ENCODE measurements at regions not wholly inside any gene's neighbourhood (a gene's known extent, or its start where the extent isn't known, plus 50 kb on each side); places are given as distances from the start of the nearest gene placed in this dataset.

DNA sequence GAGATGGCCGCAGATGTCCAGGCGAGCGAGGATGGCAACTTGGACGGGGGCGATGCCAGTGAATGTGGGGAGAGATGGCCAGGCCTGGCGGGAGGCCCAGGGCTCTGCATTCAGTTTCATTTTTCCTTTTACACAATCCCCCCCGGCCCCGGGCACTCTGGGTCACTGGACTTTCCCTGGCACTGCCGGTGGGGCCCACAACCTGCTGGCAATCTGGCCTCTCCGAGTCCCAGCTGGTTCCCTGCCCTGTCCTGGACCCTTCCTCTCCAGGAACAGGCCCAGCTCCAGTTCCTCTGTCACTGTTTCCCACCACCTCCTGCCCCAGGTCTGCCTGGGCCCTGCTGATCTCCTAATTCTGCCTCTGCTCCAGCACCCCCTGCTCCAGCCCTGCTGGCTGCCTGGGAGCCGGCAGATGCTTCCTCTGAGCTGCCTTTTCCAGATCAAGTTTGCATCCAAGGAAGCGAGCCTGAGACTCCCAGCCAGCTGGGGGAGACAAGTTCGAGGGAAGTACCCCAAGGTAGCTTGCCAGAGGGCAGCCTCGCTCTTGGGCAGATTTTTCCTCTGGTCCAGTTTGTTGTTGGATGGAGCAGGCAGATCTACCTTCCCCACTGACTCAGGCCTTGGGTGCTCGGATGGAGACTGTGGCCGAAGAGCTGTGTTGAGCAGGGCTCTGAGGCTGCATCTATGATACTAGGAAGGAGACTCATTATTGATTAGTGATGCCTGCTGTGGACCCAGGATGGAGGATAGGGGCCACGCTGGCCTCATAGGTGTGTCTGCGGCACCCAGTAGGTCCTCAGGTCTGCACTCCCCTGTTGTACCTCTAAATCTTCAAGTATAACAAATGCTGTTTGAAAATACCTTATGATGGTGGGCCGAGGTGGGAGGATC lies 83.2 kb downstream of the CEBPB start:
- TF ChIP-seq POLR2A (IDR thresholded peaks at IDR 0.05; ENCODE audit: low read length) (no peak), GATA1 (IDR thresholded peaks at IDR 0.05; ENCODE audit: low read depth, low read length) (no peak)
- DNase-seq: no peak

DNA sequence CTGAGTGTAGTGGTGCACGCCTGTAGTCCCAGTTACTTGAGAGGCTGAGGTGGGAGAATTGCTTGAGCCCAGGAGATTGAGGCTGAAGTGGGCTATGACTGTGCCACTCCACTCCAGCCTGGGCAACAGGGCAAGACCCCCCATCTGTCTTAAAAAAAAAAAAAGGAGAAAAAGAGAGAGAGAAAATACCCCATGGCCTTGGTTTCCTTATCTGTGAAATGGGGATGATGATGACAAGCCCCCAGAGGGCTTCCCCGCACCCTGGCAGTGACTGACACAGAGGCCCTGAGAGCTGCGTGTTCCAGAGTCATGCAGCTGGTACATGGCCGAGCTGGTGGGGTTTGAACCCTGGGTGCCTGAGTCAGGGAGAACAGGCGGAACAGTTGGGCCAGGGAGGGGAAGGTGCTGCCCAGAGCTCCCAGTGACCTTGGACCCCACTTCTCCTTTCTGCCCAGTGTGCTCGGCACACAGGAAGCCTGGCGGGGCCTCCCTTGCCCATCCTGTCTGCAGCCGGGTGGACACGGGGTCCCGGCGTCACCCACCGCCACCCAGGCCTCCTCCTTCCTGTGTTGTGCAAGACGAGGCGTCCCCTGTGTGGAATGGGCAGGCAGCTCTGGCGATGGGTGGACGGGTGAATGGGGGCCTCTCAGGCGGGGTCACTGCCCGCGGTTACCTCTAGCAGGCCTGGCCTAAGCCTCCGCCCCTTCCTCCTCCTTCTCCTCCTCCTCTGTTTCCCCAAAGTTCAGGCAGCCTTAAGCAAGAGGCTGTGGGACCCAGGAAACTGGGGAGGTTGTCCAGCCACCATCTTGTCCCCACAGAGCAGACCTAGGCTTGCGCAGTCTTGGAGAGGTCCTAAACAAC lies 84.2 kb downstream of the CEBPB start:
- no peak for TF ChIP-seq GATA1 (IDR thresholded peaks at IDR 0.05; ENCODE audit: low read depth, low read length)
- TF ChIP-seq POLR2A (IDR thresholded peaks at IDR 0.05; ENCODE audit: low read length): no peak
- no peak for DNase-seq

- DNase-seq: no peak
- TF ChIP-seq GATA1 (IDR thresholded peaks at IDR 0.05; ENCODE audit: low read depth, low read length) (no peak), POLR2A (IDR thresholded peaks at IDR 0.05; ENCODE audit: low read length) (no peak)
Observed at GRCh38 chr20:50276119-50277063, 85.8 kb downstream of the CEBPB start.

- no peak for DNase-seq
- TF ChIP-seq GATA1 (IDR thresholded peaks at IDR 0.05; ENCODE audit: low read depth, low read length) (no peak), POLR2A (IDR thresholded peaks at IDR 0.05; ENCODE audit: low read length) (no peak)
Observed at GRCh38 chr20:50277064-50277415, 86.4 kb downstream of the CEBPB start.

- no peak for DNase-seq
- no peak for TF ChIP-seq POLR2A (IDR thresholded peaks at IDR 0.05; ENCODE audit: low read length)
- TF ChIP-seq GATA1 (IDR thresholded peaks at IDR 0.05; ENCODE audit: low read depth, low read length): no peak
Observed at GRCh38 chr20:50277460-50278376, 87.1 kb downstream of the CEBPB start.

- TF ChIP-seq GATA1 (IDR thresholded peaks at IDR 0.05; ENCODE audit: low read depth, low read length) (no peak), POLR2A (IDR thresholded peaks at IDR 0.05; ENCODE audit: low read length) (no peak)
- DNase-seq: no peak
Observed at GRCh38 chr20:50278377-50278683, 87.7 kb downstream of the CEBPB start.

DNA sequence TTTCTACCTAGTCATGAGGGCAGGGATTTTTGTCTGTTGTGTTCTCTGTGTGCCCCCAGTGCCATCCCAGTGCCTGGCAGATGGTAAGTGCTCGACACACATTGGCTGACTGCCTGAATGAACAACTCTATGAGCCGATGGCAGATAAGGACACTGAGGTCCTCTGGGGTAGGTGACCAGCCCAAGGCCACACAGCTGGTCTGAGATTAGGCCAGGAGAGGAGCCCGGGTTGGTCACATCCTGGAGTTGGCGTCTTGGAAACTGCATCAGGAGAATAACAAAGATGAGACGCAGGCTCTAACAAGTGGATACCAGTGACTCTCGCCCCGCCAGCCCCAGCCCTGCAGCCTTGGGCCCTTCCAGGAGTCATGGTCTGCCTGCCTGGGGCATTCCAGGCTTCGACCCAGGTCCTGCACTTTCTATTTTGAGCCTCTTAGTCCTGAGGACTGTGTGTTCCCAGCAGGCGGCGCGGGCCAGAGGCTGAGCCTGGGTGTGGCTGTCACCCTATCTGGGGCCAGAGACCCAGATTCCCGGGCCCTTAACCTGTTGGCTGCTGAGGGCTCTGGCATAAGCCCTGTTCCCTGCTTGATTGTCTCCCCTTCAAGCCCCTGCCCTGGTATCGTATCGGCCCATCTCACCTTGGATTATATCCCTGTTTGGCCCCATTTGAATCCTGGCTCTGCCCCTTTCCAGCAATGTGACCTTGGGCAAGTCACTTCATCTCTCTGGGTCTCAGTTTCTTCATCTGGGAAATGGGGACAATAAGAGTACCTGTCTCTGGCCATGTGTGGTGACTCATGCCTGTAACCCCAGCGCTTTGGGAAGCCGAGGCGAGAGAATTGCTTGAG lies 88.3 kb downstream of the CEBPB start:
- peak; percentile 60 to 62 for DNase-seq
- no peak for TF ChIP-seq POLR2A (IDR thresholded peaks at IDR 0.05; ENCODE audit: low read length)
- no peak for TF ChIP-seq GATA1 (IDR thresholded peaks at IDR 0.05; ENCODE audit: low read depth, low read length)

GRCh38 chr20:50279988-50280850 lies 89.6 kb downstream of the CEBPB start:
- no peak for DNase-seq
- no peak for TF ChIP-seq POLR2A (IDR thresholded peaks at IDR 0.05; ENCODE audit: low read length)
- no peak for TF ChIP-seq GATA1 (IDR thresholded peaks at IDR 0.05; ENCODE audit: low read depth, low read length)

- DNase-seq: no peak
- no peak for TF ChIP-seq GATA1 (IDR thresholded peaks at IDR 0.05; ENCODE audit: low read depth, low read length)
- TF ChIP-seq POLR2A (IDR thresholded peaks at IDR 0.05; ENCODE audit: low read length): no peak
Observed at GRCh38 chr20:50280851-50281655, 90.4 kb downstream of the CEBPB start.

GRCh38 chr20:50281831-50282591 lies 91.4 kb downstream of the CEBPB start:
- TF ChIP-seq GATA1 (IDR thresholded peaks at IDR 0.05; ENCODE audit: low read depth, low read length) (no peak), POLR2A (IDR thresholded peaks at IDR 0.05; ENCODE audit: low read length) (no peak)
- DNase-seq: peak; percentile 44 to 55
